D721Med (cell line): ENCODE measurements at regions not wholly inside any gene's neighbourhood (a gene's known extent, or its start where the extent isn't known, plus 50 kb on each side); places are given as distances from the start of the nearest gene placed in this dataset.

Experiments
- DNase-seq: peaks from one replicate; pipeline ENCODE4 v3.0.0; 2011; ENCODE audit warnings: low spot score; ENCODE audit not compliant: insufficient read length
- FAIRE-seq: peaks from 2 replicates; lab custom pipeline; 2011; peaks lifted over from hg19 to GRCh38; lab: Jason Lieb, UNC
- CTCF ChIP-seq: IDR thresholded peaks from 2 replicates; pipeline ENCODE4 v1.5.1; 2012; ENCODE audit warnings: mild to moderate bottlenecking, control low read depth; ENCODE audit not compliant: insufficient read depth; ENCODE audit errors: missing control alignments

GRCh38 chr18:56238576-56238975, 399.8 kb downstream of the TXNL1 start:
- TF ChIP-seq CTCF, result no peak
- FAIRE-seq (peak; percentile 96), DNase-seq (no peak)

- FAIRE-seq (peak; percentile 6), DNase-seq (no peak)
- TF ChIP-seq CTCF, result no peak
Observed at GRCh38 chr18:56235481-56236013, 402.8 kb downstream of the TXNL1 start.

DNA sequence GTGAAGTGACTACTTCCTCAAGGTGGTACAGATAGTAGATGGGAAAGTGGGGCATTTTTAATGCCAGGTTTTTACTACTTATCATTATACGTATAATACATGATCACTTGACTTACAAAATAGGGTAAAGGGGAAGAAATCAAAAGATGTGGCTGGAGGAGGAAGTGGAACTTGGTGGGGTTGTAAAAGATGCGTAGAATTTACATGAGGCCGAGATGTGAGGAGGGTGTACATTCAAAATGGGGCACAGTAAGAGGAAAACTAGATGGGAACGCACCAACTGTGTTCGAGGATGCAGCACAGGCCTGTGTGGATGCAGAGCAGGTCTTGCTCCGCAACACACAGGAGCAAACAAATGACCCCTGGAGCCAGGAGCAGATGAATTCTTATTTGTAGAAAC, 403.3 kb downstream of the TXNL1 start:
- no peak for TF ChIP-seq CTCF
- FAIRE-seq, result peak; percentile 71

DNA sequence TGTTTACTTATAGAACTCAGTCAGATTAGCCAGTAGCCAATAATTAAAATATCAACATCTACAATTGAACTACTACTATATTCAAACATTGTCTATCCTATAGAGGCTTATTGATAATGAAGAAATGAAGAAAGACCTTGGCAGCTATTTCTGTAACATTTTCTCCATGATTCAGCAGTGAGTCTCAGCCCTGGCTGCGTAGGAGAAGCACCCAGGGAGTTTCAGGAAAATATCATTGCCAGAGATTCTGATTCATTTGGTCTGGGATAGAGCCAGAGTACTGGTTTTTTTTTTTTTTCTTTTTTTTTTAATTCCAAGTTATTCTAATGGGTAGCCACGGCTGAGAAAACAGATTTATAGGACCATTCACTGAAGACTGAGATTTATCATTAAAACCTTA, 404.8 kb downstream of the TXNL1 start:
- DNase-seq, result no peak
- FAIRE-seq, result no peak
- TF ChIP-seq CTCF, result no peak

More for the DNA sequence above, 403.3 kb downstream of the TXNL1 start:
- no peak for DNase-seq

- DNase-seq, result no peak
- no peak for FAIRE-seq
- no peak for TF ChIP-seq CTCF
Observed at GRCh38 chr18:56226025-56226424, 412.4 kb downstream of the TXNL1 start.

- FAIRE-seq, result peak; percentile 98
- no peak for TF ChIP-seq CTCF
- no peak for DNase-seq
Observed at GRCh38 chr18:56224669-56225561, 413.5 kb downstream of the TXNL1 start.
